PC-9 (cell line): ENCODE measurements at regions not wholly inside any gene's neighbourhood (a gene's known extent, or its start where the extent isn't known, plus 50 kb on each side); places are given as distances from the start of the nearest gene placed in this dataset.

Experiments
- CTCF ChIP-seq: fragments of 200-600 bp; sonication (generic); conservative IDR thresholded peaks from 2 replicates; pipeline ENCODE4 v1.6.1; 2017; ENCODE audit warnings: mixed run types, antibody characterized with exemption, mild to moderate bottlenecking, moderate library complexity
- EZH2 ChIP-seq: fragments of 200-600 bp; sonication (generic); IDR thresholded peaks from 2 replicates; pipeline ENCODE4 v1.8.0; 2017; ENCODE audit warnings: antibody characterized with exemption, low read depth

- TF ChIP-seq CTCF (no peak), EZH2 (no peak)
Observed at GRCh38 chrX:16067886-16068515, 55.4 kb upstream of the GRPR start.
